Testis (tissue), 2 donors: ENCODE measurements at regions not wholly inside any gene's neighbourhood (a gene's known extent, or its start where the extent isn't known, plus 50 kb on each side); places are given as distances from the start of the nearest gene placed in this dataset.

Source experiments
- DNase-seq: peaks from one replicate; pipeline ENCODE4 v3.0.0-alpha.2; 2019
- H3K27ac ChIP-seq, 2 donors: fragments of 200-600 bp; sonication (generic); one replicate each; pipeline ENCODE4 v1.5.1; 2019
- H3K27me3 ChIP-seq: fragments of 200-600 bp; sonication (generic); one replicate; pipeline ENCODE4 v1.5.1; 2019
- H3K36me3 ChIP-seq: fragments of 200-600 bp; sonication (generic); one replicate; pipeline ENCODE4 v1.5.1; 2017; ENCODE audit warnings: low read depth; ENCODE audit errors: missing control alignments
- H3K4me1 ChIP-seq: fragments of 200-600 bp; sonication (generic); one replicate; pipeline ENCODE4 v1.5.1; 2019
- H3K4me3 ChIP-seq, 2 donors: fragments of 200-600 bp; sonication (generic); one replicate each; pipeline ENCODE4 v1.5.1; 2017 to 2019
- H3K9me3 ChIP-seq: fragments of 200-600 bp; sonication (generic); one replicate; pipeline ENCODE4 v1.5.1; 2017
- POLR2A ChIP-seq: fragments of 450-650 bp; IDR thresholded peaks from one replicate; pipeline ENCODE4 v1.6.1; 2017; ENCODE audit warnings: antibody characterized with exemption, mild to moderate bottlenecking, moderate library complexity
- WGBS, 2 donors: methylation state at CpG; one replicate each; pipeline ENCODE4 v1.1.5; 2018; 5-methylcytosine and 5-hydroxymethylcytosine counted together
- intact Hi-C: fragments of 100-400 bp; cut with DNase I; formaldehyde crosslinking; loops from one replicate; pipeline ENCODE4 v1.15.1; 2023; ENCODE audit warnings: low total_unique reads
- TF ChIP-seq, protein P1 (sequence below), 3 experiments: fragments of 450-650 bp in 2 of 3; fragments of 200-600 bp in 1 of 3; sonication (generic) in 1 of 3; IDR thresholded peaks; one replicate each; pipeline ENCODE4 v1.5.1; 2016 to 2019; ENCODE audit warnings: antibody characterized with exemption in 3 of 3, mild to moderate bottlenecking in 2 of 3, moderate library complexity in 1 of 3

DNA sequence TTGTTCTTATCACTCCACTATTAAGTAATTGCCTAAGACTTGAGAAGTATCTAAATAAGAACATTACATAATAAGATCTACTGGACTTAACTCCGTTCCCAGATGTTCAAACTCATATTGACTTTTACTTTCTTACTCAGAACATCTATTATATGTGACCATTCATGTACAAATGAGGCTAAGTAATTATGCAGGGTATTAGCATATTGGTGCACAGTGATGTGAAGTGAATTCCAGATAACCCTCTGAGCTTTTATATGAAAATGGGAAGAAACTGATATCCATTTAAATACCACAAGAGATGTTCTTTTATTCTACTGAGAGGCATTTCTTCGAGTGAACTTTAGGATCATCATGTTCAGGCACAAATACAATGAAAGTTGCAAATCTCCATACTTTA lies 135.7 kb downstream of the ZPLD1 start:
- H3K36me3 ChIP-seq = no peaks in the 10 kb centered on the region

GRCh38 chr3:102571006-102571405 lies 136.2 kb downstream of the ZPLD1 start:
- Histone ChIP-seq H3K4me1 (no peaks in the 10 kb centered on the region), H3K4me3 (no peak overlapping the region), H3K27me3 (no peaks in the 10 kb centered on the region), H3K27ac (no peak overlapping the region), H3K9me3 (no peaks in the 10 kb centered on the region), H3K36me3 (no peaks in the 10 kb centered on the region)
- no peak for TF ChIP-seq POLR2A
- TF ChIP-seq, protein P1, sequence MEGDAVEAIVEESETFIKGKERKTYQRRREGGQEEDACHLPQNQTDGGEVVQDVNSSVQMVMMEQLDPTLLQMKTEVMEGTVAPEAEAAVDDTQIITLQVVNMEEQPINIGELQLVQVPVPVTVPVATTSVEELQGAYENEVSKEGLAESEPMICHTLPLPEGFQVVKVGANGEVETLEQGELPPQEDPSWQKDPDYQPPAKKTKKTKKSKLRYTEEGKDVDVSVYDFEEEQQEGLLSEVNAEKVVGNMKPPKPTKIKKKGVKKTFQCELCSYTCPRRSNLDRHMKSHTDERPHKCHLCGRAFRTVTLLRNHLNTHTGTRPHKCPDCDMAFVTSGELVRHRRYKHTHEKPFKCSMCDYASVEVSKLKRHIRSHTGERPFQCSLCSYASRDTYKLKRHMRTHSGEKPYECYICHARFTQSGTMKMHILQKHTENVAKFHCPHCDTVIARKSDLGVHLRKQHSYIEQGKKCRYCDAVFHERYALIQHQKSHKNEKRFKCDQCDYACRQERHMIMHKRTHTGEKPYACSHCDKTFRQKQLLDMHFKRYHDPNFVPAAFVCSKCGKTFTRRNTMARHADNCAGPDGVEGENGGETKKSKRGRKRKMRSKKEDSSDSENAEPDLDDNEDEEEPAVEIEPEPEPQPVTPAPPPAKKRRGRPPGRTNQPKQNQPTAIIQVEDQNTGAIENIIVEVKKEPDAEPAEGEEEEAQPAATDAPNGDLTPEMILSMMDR (IDR thresholded peaks at IDR 0.05) = no peak
- no peak for DNase-seq
- intact Hi-C loops = no loop called here
- 81 to 100% methylated on average over 1 of the region's 1 CpG for WGBS, 2 donors

More for the DNA sequence above, 135.7 kb downstream of the ZPLD1 start:
- Histone ChIP-seq H3K9me3 (no peaks in the 10 kb centered on the region), H3K27ac (no peak overlapping the region), H3K4me3 (no peak overlapping the region), H3K4me1 (no peaks in the 10 kb centered on the region), H3K27me3 (no peaks in the 10 kb centered on the region)
- intact Hi-C loops = no loop called here
- 57 to 66% methylated on average over 2 of the region's 2 CpGs for WGBS, 2 donors
- DNase-seq = no peak
- TF ChIP-seq, protein P1 (IDR thresholded peaks at IDR 0.05) = no peak
- no peak for TF ChIP-seq POLR2A

- DNase-seq = no peak
- 92 to 97% methylated on average over 2 of the region's 2 CpGs for WGBS, 2 donors
- no peak overlapping the region for H3K27ac ChIP-seq
- H3K9me3 ChIP-seq = no peaks in the 10 kb centered on the region
- intact Hi-C loops = no loop called here
- no peaks in the 10 kb centered on the region for H3K36me3 ChIP-seq
- no peak for TF ChIP-seq POLR2A
- TF ChIP-seq, protein P1 (IDR thresholded peaks at IDR 0.05) = no peak
- H3K27me3 ChIP-seq = no peaks in the 10 kb centered on the region
- no peak overlapping the region for H3K4me3 ChIP-seq
- no peaks in the 10 kb centered on the region for H3K4me1 ChIP-seq
Measured at GRCh38 chr3:102571720-102572384, 137.0 kb downstream of the ZPLD1 start.

DNA sequence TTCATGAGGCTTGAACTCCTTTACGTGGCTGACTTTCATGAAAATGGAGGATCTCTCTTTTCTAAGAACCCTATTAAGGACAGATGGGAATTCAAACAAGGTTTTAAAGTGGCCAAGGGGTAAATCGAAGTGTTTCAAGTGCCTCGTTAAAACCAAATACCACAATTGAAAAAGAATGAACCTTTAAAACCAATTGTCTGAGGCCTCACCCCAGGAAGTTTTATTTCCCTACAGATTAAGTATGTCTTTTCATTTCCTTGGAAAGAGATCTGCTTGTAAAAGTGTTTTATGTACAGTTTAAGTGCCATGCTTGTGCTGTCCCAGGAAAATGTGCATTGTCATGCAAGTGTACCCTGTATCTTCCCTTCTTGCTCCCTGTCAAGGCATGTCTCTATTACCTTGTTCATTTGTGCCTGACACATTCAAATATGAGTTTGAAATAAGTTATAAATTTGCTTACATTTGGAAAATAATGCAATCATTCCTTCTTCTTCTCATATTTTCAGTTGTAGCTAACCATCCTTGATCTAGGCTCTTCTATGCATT lies 138.7 kb downstream of the ZPLD1 start:
- Histone ChIP-seq H3K4me3 (no peak overlapping the region), H3K27ac (no peak overlapping the region), H3K27me3 (no peaks in the 10 kb centered on the region), H3K4me1 (no peaks in the 10 kb centered on the region), H3K36me3 (no peaks in the 10 kb centered on the region), H3K9me3 (no peaks in the 10 kb centered on the region)
- intact Hi-C loops = no loop called here
- no peak for TF ChIP-seq POLR2A
- TF ChIP-seq, protein P1 (IDR thresholded peaks at IDR 0.05) = no peak
- no peak for DNase-seq
- WGBS, 2 donors = 80 to 87% methylated on average over 3 of the region's 3 CpGs

- no peaks in the 10 kb centered on the region for H3K27me3 ChIP-seq
- intact Hi-C loops = no loop called here
- H3K36me3 ChIP-seq = no peaks in the 10 kb centered on the region
- TF ChIP-seq POLR2A = no peak
- TF ChIP-seq, protein P1 (IDR thresholded peaks at IDR 0.05) = no peak
- H3K4me1 ChIP-seq = no peaks in the 10 kb centered on the region
- no peak overlapping the region for H3K27ac ChIP-seq
- H3K9me3 ChIP-seq = no peaks in the 10 kb centered on the region
- WGBS, 2 donors = 73 to 79% methylated on average over 6 of the region's 6 CpGs
- no peak overlapping the region for H3K4me3 ChIP-seq
- no peak for DNase-seq
Measured at GRCh38 chr3:102574355-102574754, 139.5 kb downstream of the ZPLD1 start.
